ENCODE measurements at regions not wholly inside any gene's neighbourhood (a gene's known extent, or its start where the extent isn't known, plus 50 kb on each side); places are given as distances from the start of the nearest gene placed in this dataset.

GRCh38 chr10:78550090-78550489, 516.4 kb downstream of the RPS24 start:
- no peaks in the 10 kb centered on the region for H3K36me3 ChIP-seq
- no peak overlapping the region for H3K27ac ChIP-seq
- ATAC-seq (ENCODE audit: low FRiP score in 2 of 2) (no peak), DNase-seq (no peak)
- 92 to 97% methylated on average over 4 of the region's 4 CpGs for WGBS, 2 donors
- TF ChIP-seq EP300 (IDR thresholded peaks at IDR 0.05) (no peak), POLR2AphosphoS5 (IDR thresholded peaks at IDR 0.05) (no peak), POLR2A (IDR thresholded peaks at IDR 0.05) (no peak)
- TF ChIP-seq, protein P1, sequence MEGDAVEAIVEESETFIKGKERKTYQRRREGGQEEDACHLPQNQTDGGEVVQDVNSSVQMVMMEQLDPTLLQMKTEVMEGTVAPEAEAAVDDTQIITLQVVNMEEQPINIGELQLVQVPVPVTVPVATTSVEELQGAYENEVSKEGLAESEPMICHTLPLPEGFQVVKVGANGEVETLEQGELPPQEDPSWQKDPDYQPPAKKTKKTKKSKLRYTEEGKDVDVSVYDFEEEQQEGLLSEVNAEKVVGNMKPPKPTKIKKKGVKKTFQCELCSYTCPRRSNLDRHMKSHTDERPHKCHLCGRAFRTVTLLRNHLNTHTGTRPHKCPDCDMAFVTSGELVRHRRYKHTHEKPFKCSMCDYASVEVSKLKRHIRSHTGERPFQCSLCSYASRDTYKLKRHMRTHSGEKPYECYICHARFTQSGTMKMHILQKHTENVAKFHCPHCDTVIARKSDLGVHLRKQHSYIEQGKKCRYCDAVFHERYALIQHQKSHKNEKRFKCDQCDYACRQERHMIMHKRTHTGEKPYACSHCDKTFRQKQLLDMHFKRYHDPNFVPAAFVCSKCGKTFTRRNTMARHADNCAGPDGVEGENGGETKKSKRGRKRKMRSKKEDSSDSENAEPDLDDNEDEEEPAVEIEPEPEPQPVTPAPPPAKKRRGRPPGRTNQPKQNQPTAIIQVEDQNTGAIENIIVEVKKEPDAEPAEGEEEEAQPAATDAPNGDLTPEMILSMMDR (IDR thresholded peaks at IDR 0.05), result no peak
- no peak overlapping the region for H3K4me3 ChIP-seq
- no peaks in the 10 kb centered on the region for H3K9me3 ChIP-seq
- no peaks in the 10 kb centered on the region for H3K27me3 ChIP-seq
- peaks cover 0 to 6% (median 3%) of the 10 kb centered on the region in 4 donors for H3K4me1 ChIP-seq

DNA sequence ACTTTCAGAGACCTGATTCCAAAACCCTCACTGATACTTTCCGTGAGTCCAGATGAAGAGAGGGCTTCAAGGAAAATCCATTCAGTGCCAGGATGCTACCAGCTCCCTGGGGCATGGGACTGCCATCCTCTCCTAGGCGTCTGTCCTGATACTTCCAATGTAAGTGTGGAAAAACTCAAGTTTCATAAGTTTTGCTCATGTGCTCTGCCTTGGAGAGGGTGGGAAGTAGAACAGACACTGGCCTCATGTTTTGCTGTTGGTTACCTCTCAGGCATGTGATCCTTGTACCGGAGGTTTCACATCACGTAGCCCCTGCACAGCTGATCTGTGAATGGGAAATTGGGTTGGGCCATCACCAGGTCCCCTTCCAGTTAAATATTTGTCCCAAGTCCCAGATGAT, 517.1 kb downstream of the RPS24 start:
- ATAC-seq (ENCODE audit: low FRiP score in 2 of 2), result no peak
- Histone ChIP-seq H3K4me3 (no peak overlapping the region), H3K4me1 (peaks cover 0 to 5% (median 3%) of the 10 kb centered on the region in 4 donors), H3K27ac (no peak overlapping the region), H3K9me3 (no peaks in the 10 kb centered on the region), H3K36me3 (no peaks in the 10 kb centered on the region), H3K27me3 (no peaks in the 10 kb centered on the region)
- no peak for DNase-seq
- no peak for TF ChIP-seq EP300 (IDR thresholded peaks at IDR 0.05)
- WGBS, 2 donors, result 96 to 97% methylated on average over 4 of the region's 4 CpGs

- WGBS, 2 donors, result 78 to 81% methylated on average over 10 of the region's 10 CpGs
- no peaks in the 10 kb centered on the region for H3K9me3 ChIP-seq
- peaks cover 0 to 5% (median 3%) of the 10 kb centered on the region in 4 donors for H3K4me1 ChIP-seq
- H3K36me3 ChIP-seq, result no peaks in the 10 kb centered on the region
- DNase-seq, result no peak
- H3K4me3 ChIP-seq, result no peak overlapping the region
- H3K27ac ChIP-seq, result peak overlapping the region in 1 of 4 donors; percentile 35
- no peak for ATAC-seq (ENCODE audit: low FRiP score in 2 of 2)
- TF ChIP-seq, protein P1 (IDR thresholded peaks at IDR 0.05), result no peak
- TF ChIP-seq POLR2AphosphoS5 (IDR thresholded peaks at IDR 0.05) (no peak), EP300 (IDR thresholded peaks at IDR 0.05) (no peak), POLR2A (IDR thresholded peaks at IDR 0.05) (no peak)
- no peaks in the 10 kb centered on the region for H3K27me3 ChIP-seq
These were observed 517.4 kb upstream of the ZMIZ1 start for GRCh38 chr10:78551184-78552005.

GRCh38 chr10:78552261-78552811, 516.4 kb upstream of the ZMIZ1 start:
- Histone ChIP-seq H3K4me3 (no peak overlapping the region), H3K27me3 (no peaks in the 10 kb centered on the region), H3K4me1 (peaks cover 0 to 5% (median 3%) of the 10 kb centered on the region in 4 donors), H3K9me3 (no peaks in the 10 kb centered on the region), H3K27ac (peak overlapping the region in 3 of 4 donors; percentile 35 to 63 (median 35)), H3K36me3 (no peaks in the 10 kb centered on the region)
- DNase-seq (no peak), ATAC-seq (ENCODE audit: low FRiP score in 2 of 2) (peak; percentile 63 to 84)
- 51 to 52% methylated on average over 7 of the region's 7 CpGs for WGBS, 2 donors
- no peak for TF ChIP-seq POLR2A (IDR thresholded peaks at IDR 0.05)
- no peak for TF ChIP-seq EP300 (IDR thresholded peaks at IDR 0.05)
- TF ChIP-seq, protein P1 (IDR thresholded peaks at IDR 0.05), result no peak
- TF ChIP-seq POLR2AphosphoS5 (IDR thresholded peaks at IDR 0.05), result no peak

- TF ChIP-seq EP300 (IDR thresholded peaks at IDR 0.05), result no peak
- TF ChIP-seq POLR2A (IDR thresholded peaks at IDR 0.05), result no peak
- TF ChIP-seq POLR2AphosphoS5 (IDR thresholded peaks at IDR 0.05), result no peak
- TF ChIP-seq, protein P1 (IDR thresholded peaks at IDR 0.05), result no peak
- WGBS, 2 donors, result 67 to 74% methylated on average over 3 of the region's 3 CpGs
- H3K27me3 ChIP-seq, result no peaks in the 10 kb centered on the region
- DNase-seq (no peak), ATAC-seq (ENCODE audit: low FRiP score in 2 of 2) (no peak)
- no peaks in the 10 kb centered on the region for H3K9me3 ChIP-seq
- H3K4me1 ChIP-seq, result peaks cover 0 to 5% (median 3%) of the 10 kb centered on the region in 4 donors
- no peak overlapping the region for H3K27ac ChIP-seq
- no peaks in the 10 kb centered on the region for H3K36me3 ChIP-seq
- no peak overlapping the region for H3K4me3 ChIP-seq
These were observed 515.0 kb upstream of the ZMIZ1 start for GRCh38 chr10:78553792-78554191.
